Endothelial cell (in vitro differentiated cells): ENCODE measurements at regions not wholly inside any gene's neighbourhood (a gene's known extent, or its start where the extent isn't known, plus 50 kb on each side); places are given as distances from the start of the nearest gene placed in this dataset.

ENCODE experiments used
- DNase-seq: peaks from one replicate; pipeline ENCODE4 v3.0.0; 2021; ENCODE audit warnings: low spot score
- H3K27ac Mint-ChIP-seq: one replicate; pipeline ENCODE4 v1.8.0; 2021; ENCODE audit warnings: mixed read lengths, inconsistent platforms; ENCODE audit not compliant: unreplicated experiment
- H3K27me3 Mint-ChIP-seq: one replicate; pipeline ENCODE4 v1.8.0; 2021; ENCODE audit warnings: mild to moderate bottlenecking, moderate library complexity, mixed read lengths, inconsistent platforms; ENCODE audit not compliant: unreplicated experiment
- H3K36me3 Mint-ChIP-seq: one replicate; pipeline ENCODE4 v1.8.0; 2021; ENCODE audit warnings: mild to moderate bottlenecking, low read depth, mixed read lengths, inconsistent platforms; ENCODE audit not compliant: unreplicated experiment
- H3K4me1 Mint-ChIP-seq: one replicate; pipeline ENCODE4 v1.8.0; 2021; ENCODE audit warnings: mild to moderate bottlenecking, mixed read lengths, inconsistent platforms; ENCODE audit not compliant: unreplicated experiment
- H3K4me3 Mint-ChIP-seq: one replicate; pipeline ENCODE4 v1.8.0; 2021; ENCODE audit warnings: mild to moderate bottlenecking, mixed read lengths, inconsistent platforms; ENCODE audit not compliant: unreplicated experiment
- H3K9me3 Mint-ChIP-seq: one replicate; pipeline ENCODE4 v1.8.0; 2021; ENCODE audit warnings: mixed read lengths, inconsistent platforms; ENCODE audit not compliant: unreplicated experiment
- CTCF ChIP-seq: fragments of 200-600 bp; sonication (generic); IDR thresholded peaks from one replicate; pipeline ENCODE4 v1.5.0; 2021; ENCODE audit warnings: antibody characterized with exemption; ENCODE audit not compliant: unreplicated experiment

- TF ChIP-seq CTCF, result no peak
- DNase-seq, result no peak
- Mint-ChIP-seq H3K36me3 (no peaks in the 10 kb centered on the region), H3K4me3 (no peak overlapping the region), H3K27ac (no peak overlapping the region), H3K27me3 (no peaks in the 10 kb centered on the region), H3K4me1 (no peaks in the 10 kb centered on the region), H3K9me3 (peaks cover 7% of the 10 kb centered on the region)
Observed at GRCh38 chr6:67633058-67633457, 1002.0 kb upstream of the ADGRB3 start.

- no peaks in the 10 kb centered on the region for H3K4me1 Mint-ChIP-seq
- H3K4me3 Mint-ChIP-seq, result no peak overlapping the region
- no peak for DNase-seq
- H3K27me3 Mint-ChIP-seq, result no peaks in the 10 kb centered on the region
- no peak for TF ChIP-seq CTCF
- H3K27ac Mint-ChIP-seq, result no peak overlapping the region
- peaks cover 7% of the 10 kb centered on the region for H3K9me3 Mint-ChIP-seq
- no peaks in the 10 kb centered on the region for H3K36me3 Mint-ChIP-seq
Observed at GRCh38 chr6:67630146-67630545, 1004.9 kb upstream of the ADGRB3 start.

- no peaks in the 10 kb centered on the region for H3K36me3 Mint-ChIP-seq
Observed at GRCh38 chr6:67629258-67629657, 1005.8 kb upstream of the ADGRB3 start.

GRCh38 chr6:67615796-67616195 lies 1019.3 kb upstream of the ADGRB3 start:
- no peaks in the 10 kb centered on the region for H3K4me1 Mint-ChIP-seq
- H3K4me3 Mint-ChIP-seq, result no peak overlapping the region
- H3K27ac Mint-ChIP-seq, result no peak overlapping the region
- no peaks in the 10 kb centered on the region for H3K36me3 Mint-ChIP-seq
- DNase-seq, result no peak
- TF ChIP-seq CTCF, result no peak
- no peaks in the 10 kb centered on the region for H3K9me3 Mint-ChIP-seq
- peaks cover 1% of the 10 kb centered on the region for H3K27me3 Mint-ChIP-seq

More at GRCh38 chr6:67629258-67629657, 1005.8 kb upstream of the ADGRB3 start:
- no peak for TF ChIP-seq CTCF
- Mint-ChIP-seq H3K27ac (no peak overlapping the region), H3K27me3 (no peaks in the 10 kb centered on the region), H3K4me3 (no peak overlapping the region), H3K9me3 (peaks cover 7% of the 10 kb centered on the region), H3K4me1 (no peaks in the 10 kb centered on the region)
- DNase-seq, result no peak

- Mint-ChIP-seq H3K4me3 (no peak overlapping the region), H3K27me3 (no peaks in the 10 kb centered on the region), H3K4me1 (no peaks in the 10 kb centered on the region), H3K36me3 (no peaks in the 10 kb centered on the region), H3K9me3 (no peaks in the 10 kb centered on the region), H3K27ac (no peak overlapping the region)
- no peak for TF ChIP-seq CTCF
- no peak for DNase-seq
Observed at GRCh38 chr6:67608099-67608749, 1026.9 kb upstream of the ADGRB3 start.
